AG09319 (cell line): ENCODE measurements at regions not wholly inside any gene's neighbourhood (a gene's known extent, or its start where the extent isn't known, plus 50 kb on each side); places are given as distances from the start of the nearest gene placed in this dataset.

Experiments used
- DNase-seq: peaks from one replicate; pipeline ENCODE4 v3.0.0-alpha.2; 2010; ENCODE audit warnings: low read depth; ENCODE audit errors: extremely low read depth
- TF ChIP-seq, protein P1 (sequence below): IDR thresholded peaks from 2 replicates; pipeline ENCODE4 v1.5.1; 2011; ENCODE audit warnings: low read depth, mild to moderate bottlenecking, inconsistent platforms, low read length, moderate library complexity

DNA sequence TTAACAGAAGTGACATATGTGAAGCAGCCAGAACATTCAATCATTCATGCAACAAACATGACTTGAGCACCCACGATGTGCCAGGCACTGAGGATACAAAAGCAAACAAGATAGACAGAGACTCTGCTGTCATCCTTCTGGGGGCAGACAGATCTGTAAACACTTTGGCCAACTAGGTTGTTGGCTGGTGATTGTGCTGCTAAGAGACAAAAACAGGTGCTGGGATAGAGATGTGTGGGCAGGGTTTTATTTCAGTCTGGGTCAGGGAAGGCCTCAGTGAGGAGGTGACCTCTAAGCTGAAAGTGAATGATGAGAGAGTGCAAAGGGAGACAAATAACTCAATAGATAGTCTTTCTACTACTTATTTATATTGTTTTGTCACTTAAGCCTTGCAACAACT, 147.0 kb upstream of the VEPH1 start:
- TF ChIP-seq, protein P1, sequence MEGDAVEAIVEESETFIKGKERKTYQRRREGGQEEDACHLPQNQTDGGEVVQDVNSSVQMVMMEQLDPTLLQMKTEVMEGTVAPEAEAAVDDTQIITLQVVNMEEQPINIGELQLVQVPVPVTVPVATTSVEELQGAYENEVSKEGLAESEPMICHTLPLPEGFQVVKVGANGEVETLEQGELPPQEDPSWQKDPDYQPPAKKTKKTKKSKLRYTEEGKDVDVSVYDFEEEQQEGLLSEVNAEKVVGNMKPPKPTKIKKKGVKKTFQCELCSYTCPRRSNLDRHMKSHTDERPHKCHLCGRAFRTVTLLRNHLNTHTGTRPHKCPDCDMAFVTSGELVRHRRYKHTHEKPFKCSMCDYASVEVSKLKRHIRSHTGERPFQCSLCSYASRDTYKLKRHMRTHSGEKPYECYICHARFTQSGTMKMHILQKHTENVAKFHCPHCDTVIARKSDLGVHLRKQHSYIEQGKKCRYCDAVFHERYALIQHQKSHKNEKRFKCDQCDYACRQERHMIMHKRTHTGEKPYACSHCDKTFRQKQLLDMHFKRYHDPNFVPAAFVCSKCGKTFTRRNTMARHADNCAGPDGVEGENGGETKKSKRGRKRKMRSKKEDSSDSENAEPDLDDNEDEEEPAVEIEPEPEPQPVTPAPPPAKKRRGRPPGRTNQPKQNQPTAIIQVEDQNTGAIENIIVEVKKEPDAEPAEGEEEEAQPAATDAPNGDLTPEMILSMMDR, result no peak
- DNase-seq, result no peak

DNA sequence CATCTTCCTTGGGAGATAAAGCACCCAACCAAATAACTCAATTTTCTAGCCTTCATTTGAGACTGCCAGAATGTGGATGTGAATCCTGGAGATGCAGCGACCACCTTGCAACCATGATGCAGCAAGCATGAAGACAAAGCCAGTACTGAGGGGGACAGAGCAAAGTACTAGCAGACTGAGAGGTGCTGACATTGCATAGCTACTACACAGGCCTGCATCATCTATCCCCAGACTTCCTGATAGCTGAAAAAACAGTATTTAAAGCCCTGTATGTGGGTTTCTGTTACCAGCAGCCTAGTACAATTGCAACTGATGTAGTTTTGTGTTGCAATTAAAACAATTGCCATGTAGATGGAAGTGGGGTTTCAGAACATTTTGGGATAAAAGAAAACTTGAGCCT, 146.3 kb upstream of the VEPH1 start:
- TF ChIP-seq, protein P1, result no peak
- DNase-seq, result no peak

DNA sequence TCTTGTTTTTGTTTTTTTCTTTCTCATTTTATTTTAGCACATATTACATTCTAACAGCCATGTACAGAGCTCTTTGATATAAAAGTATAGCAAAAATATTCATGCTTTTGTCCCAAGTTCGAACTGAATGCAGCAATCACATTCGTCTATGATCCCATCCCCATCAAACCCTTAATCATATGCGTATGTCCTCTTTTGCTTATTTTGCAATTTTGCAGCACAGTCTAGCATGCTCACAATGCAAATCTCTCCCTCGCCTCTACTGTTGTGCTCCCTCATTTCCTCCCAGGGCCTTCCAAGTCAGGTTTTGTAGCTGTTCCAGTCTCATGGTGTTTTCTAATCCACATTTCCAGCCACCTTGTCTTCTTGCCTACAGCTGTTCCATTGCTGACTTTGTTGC, 144.6 kb upstream of the VEPH1 start:
- TF ChIP-seq, protein P1, result no peak
- DNase-seq, result no peak

DNA sequence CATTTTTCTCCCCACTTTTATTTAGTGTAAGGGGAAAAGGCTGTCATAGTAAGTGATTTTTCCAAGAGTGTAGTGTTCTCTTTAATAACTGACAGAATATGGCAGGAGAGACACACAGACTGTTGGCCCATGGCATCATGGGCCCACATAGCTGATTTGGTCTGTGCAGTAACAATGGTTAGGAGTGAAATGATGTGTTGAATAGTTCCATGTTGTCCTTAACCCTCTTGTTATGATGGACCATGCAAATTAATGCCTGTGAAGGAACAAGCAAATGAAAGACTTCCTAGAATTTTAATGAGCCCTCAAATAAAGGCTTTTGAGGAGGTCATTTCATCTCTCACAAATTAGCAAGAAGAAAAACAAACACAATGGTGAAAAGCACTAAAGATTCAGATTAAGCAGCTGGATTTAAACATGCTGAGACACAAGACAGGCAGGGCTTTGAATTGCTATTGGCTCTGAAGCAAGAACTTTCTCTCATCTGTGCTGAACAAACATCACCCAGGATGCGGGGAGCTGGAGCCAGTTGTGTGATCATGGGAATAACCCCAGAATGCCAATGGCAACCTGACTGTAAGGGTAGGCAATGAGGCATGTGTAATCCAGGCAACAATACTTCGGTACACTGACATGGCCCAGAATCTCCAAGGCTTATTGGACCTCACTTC, 136.7 kb upstream of the VEPH1 start:
- TF ChIP-seq, protein P1, result no peak

DNA sequence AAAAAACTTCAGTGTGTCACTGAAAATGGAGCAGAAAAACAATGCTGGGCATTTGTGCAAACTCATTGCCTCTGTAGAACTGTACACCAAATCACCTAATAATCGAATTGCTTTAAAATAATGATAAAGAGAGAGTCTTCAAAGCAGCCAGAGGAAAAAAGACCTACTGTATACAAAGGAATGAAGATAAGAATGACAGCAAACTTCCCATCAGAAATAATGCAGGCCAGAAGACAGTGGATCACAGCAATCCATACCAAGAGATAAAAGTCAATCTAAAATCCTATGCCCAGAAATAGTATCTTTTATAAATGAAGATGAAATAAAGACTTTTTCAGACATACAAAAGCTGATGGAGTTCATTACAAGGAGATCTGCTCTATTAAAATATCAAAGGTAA, 134.7 kb upstream of the VEPH1 start:
- TF ChIP-seq, protein P1, result no peak
- no peak for DNase-seq

More for the DNA sequence above, 136.7 kb upstream of the VEPH1 start:
- no peak for DNase-seq

DNA sequence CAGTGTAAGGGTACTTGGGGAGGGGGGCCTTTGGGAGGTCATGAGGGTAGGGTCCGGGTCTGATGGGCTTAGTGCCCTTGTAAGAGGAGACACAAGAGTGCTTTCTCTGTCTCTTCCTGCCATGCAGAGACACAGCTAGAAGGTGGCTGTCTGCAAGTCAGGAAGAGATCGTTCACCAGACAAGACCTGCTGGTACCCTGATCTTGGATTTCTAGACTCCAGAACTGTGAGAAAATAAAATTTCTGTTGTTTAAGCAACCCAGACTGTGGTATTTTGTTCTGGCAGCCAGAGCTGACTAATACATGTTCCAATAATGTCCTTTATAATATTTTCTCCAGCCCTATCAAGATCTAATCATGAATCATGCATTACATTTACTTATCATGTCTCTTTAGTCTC, 130.0 kb upstream of the VEPH1 start:
- no peak for DNase-seq
- TF ChIP-seq, protein P1, result no peak

DNA sequence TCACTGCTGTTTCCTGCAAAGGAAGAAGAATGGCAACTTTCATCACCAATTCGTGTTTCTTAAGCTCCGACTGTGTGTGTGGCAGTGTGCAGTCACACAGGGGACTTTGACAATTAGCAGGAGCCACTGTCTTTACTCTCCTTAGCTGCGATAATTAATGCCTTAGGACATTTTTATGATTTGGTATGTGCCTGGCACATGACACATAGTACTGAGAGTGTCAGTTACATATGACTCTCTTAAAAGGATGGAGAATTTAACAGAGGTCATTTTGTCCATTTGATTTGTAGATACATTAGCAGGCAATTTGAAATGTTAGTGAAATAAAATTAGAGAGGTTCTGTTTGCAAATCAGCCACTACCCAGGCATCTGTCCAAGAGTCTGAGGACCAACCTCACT, 128.9 kb upstream of the VEPH1 start:
- no peak for DNase-seq
- TF ChIP-seq, protein P1, result no peak
